ENCODE measurements at regions not wholly inside any gene's neighbourhood (a gene's known extent, or its start where the extent isn't known, plus 50 kb on each side); places are given as distances from the start of the nearest gene placed in this dataset.

DNA sequence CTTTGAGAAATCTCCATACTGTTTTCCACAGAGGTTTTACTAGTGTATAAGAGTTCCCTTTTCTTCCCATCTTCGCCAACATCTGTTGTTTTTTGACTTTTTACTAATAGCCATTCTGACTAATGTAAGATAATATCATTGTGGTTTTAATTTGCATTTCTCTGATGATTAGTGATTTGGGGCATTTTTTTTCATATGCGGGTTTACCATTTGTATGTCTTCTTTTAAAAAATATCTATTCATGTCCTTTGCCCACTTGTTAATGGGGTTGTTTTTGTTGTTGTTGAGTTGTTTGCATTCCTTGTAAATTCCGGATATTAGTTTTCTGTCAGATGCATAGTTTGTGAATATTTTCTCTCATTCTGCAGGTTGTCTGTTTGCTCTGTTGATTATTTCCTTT, 167.1 kb downstream of the PRL start:
- no peak for TF ChIP-seq GABPA (IDR thresholded peaks at IDR 0.05; ENCODE audit: low read depth)
- no peak for TF ChIP-seq EP300 (IDR thresholded peaks at IDR 0.05; ENCODE audit: borderline replicate concordance in 1 of 2, low read depth in 1 of 2, low read length in 1 of 2)
- no peak for TF ChIP-seq RAD21 (IDR thresholded peaks at IDR 0.05; ENCODE audit: low read length)
- TF ChIP-seq SIN3A (IDR thresholded peaks at IDR 0.05; ENCODE audit: borderline replicate concordance, low read depth, low read length), result no peak
- TF ChIP-seq, protein P1, sequence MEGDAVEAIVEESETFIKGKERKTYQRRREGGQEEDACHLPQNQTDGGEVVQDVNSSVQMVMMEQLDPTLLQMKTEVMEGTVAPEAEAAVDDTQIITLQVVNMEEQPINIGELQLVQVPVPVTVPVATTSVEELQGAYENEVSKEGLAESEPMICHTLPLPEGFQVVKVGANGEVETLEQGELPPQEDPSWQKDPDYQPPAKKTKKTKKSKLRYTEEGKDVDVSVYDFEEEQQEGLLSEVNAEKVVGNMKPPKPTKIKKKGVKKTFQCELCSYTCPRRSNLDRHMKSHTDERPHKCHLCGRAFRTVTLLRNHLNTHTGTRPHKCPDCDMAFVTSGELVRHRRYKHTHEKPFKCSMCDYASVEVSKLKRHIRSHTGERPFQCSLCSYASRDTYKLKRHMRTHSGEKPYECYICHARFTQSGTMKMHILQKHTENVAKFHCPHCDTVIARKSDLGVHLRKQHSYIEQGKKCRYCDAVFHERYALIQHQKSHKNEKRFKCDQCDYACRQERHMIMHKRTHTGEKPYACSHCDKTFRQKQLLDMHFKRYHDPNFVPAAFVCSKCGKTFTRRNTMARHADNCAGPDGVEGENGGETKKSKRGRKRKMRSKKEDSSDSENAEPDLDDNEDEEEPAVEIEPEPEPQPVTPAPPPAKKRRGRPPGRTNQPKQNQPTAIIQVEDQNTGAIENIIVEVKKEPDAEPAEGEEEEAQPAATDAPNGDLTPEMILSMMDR (IDR thresholded peaks at IDR 0.05), result no peak
- TF ChIP-seq, protein P2, sequence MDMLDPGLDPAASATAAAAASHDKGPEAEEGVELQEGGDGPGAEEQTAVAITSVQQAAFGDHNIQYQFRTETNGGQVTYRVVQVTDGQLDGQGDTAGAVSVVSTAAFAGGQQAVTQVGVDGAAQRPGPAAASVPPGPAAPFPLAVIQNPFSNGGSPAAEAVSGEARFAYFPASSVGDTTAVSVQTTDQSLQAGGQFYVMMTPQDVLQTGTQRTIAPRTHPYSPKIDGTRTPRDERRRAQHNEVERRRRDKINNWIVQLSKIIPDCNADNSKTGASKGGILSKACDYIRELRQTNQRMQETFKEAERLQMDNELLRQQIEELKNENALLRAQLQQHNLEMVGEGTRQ (IDR thresholded peaks at IDR 0.05; ENCODE audit: borderline replicate concordance, low read depth, low read length), result no peak
- TF ChIP-seq, protein P3, sequence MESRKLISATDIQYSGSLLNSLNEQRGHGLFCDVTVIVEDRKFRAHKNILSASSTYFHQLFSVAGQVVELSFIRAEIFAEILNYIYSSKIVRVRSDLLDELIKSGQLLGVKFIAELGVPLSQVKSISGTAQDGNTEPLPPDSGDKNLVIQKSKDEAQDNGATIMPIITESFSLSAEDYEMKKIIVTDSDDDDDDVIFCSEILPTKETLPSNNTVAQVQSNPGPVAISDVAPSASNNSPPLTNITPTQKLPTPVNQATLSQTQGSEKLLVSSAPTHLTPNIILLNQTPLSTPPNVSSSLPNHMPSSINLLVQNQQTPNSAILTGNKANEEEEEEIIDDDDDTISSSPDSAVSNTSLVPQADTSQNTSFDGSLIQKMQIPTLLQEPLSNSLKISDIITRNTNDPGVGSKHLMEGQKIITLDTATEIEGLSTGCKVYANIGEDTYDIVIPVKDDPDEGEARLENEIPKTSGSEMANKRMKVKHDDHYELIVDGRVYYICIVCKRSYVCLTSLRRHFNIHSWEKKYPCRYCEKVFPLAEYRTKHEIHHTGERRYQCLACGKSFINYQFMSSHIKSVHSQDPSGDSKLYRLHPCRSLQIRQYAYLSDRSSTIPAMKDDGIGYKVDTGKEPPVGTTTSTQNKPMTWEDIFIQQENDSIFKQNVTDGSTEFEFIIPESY (IDR thresholded peaks at IDR 0.05; ENCODE audit: borderline replicate concordance, low read depth), result no peak
- no peak for TF ChIP-seq TAF1 (IDR thresholded peaks at IDR 0.05; ENCODE audit: borderline replicate concordance, low read depth, low read length)
